NCI-H146 treated with DMSO at 0.1 percent for 48 hours (cell line): ENCODE measurements at regions not wholly inside any gene's neighbourhood (a gene's known extent, or its start where the extent isn't known, plus 50 kb on each side); places are given as distances from the start of the nearest gene placed in this dataset.
"Not testable (repeated sequence)": the region's sequence is repeated elsewhere in the genome, so short reads cannot be mapped to it uniquely, and the experiment has no call there.

ENCODE experiments used
- DNase-seq: peaks from one replicate; lab custom pipeline; 2025; ENCODE audit not compliant: unreplicated experiment; lab: John Stamatoyannopoulos, UW

GRCh38 chr20:30632773-30633172, 624.7 kb upstream of the DEFB115 start:
- not testable (repeated sequence) for DNase-seq

GRCh38 chr20:30641522-30641921, 615.9 kb upstream of the DEFB115 start:
- DNase-seq = not testable (repeated sequence)

- DNase-seq = not testable (repeated sequence)
Observed at GRCh38 chr20:30660982-30661381, 596.5 kb upstream of the DEFB115 start.

DNA sequence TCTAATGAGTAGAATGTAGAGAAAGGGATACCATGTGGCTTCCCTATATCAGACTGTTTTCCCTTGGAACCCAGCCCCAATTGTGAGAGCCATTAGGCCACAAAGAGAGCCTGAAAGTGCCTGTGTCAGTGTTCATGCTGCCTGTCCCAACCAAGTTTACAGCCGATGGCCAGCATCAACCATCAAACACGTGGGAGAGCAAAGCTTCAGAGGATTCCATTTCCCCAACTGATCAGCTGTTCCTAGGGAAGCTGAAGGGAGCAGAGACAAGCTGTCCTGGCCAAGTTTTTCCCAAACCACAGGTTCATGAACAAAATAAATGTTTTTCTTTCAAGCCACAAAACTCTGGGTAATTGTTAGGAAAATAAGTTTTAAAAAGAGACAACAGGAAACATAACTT, 589.0 kb upstream of the DEFB115 start:
- not testable (repeated sequence) for DNase-seq

DNA sequence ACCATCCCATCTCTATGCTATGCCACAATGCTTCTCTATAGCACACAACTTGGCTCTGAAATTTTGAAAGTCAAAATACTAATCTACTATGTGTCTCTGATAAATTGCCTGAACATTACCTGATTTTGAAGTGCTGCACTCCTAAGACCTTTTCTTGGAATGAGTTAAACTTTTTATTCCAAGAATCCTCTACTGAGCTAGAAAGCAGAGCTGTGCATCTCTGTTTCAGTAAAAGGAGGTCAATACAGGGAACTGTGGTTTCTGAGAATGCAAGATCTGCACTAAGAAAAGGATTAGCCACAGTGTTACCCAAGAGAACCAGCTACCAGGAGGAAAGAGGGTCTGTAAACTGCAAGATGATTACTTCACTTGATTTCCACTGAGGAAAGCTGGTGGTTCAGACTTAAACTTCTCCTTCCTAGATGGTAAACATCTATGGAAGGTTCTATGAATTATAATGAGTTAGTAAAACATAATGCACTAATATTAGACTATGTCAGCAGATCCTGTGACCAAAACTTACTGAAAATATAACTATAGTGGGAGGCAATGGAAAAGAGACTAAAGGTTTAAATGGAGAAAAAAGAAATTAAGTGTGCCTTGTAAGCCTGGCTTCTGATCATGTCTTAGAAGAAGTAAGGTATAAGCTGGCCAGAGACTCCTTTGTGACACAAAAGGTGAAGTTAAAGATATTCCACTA, 588.0 kb upstream of the DEFB115 start:
- DNase-seq = not testable (repeated sequence)

GRCh38 chr20:30671120-30671519, 586.3 kb upstream of the DEFB115 start:
- DNase-seq = not testable (repeated sequence)

GRCh38 chr20:30675988-30676564, 581.4 kb upstream of the DEFB115 start:
- DNase-seq = not testable (repeated sequence)

DNA sequence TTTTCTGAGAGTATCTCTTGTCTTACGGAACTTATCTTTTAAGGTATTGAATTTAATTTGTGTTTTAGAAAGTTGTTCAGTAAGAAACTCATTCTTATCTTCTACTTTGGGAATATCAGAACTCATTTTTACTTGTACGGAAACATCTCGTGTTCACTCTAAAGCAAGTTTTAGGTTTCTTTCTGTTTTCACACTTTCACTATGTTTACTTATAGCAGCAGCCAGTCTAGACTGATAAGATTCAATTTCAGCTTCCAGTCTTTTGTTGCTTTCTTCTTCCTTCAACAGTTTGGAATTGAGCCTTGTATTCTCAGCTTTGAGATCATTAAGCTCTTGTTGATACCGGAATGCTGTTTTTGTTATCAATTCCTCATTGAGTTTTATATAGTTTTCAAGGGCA, 575.2 kb upstream of the DEFB115 start:
- DNase-seq = not testable (repeated sequence)

GRCh38 chr20:30712861-30713260, 544.6 kb upstream of the DEFB115 start:
- DNase-seq = not testable (repeated sequence)

GRCh38 chr20:30719415-30720199, 537.9 kb upstream of the DEFB115 start:
- DNase-seq = not testable (repeated sequence)

DNA sequence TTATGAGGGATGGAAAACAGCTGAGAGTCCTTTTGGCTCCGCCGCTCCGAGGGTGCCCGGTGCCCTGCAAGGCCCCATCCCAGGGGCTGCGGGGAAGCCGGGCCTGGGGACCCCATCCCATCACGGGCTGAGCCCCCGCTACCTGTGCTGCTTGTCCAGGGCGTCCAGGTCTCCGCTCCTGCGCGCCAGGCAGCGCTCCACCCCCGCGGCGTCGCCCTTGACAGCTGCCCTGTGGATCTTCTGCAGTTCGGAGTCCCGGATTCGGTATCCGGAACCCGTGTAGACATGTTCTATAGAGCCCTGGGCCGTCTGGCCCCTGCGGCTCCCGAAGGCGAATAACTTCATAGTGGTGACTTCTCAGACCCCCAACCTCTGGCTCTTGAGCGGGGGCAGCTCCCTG, 534.0 kb upstream of the DEFB115 start:
- DNase-seq = not testable (repeated sequence)

DNA sequence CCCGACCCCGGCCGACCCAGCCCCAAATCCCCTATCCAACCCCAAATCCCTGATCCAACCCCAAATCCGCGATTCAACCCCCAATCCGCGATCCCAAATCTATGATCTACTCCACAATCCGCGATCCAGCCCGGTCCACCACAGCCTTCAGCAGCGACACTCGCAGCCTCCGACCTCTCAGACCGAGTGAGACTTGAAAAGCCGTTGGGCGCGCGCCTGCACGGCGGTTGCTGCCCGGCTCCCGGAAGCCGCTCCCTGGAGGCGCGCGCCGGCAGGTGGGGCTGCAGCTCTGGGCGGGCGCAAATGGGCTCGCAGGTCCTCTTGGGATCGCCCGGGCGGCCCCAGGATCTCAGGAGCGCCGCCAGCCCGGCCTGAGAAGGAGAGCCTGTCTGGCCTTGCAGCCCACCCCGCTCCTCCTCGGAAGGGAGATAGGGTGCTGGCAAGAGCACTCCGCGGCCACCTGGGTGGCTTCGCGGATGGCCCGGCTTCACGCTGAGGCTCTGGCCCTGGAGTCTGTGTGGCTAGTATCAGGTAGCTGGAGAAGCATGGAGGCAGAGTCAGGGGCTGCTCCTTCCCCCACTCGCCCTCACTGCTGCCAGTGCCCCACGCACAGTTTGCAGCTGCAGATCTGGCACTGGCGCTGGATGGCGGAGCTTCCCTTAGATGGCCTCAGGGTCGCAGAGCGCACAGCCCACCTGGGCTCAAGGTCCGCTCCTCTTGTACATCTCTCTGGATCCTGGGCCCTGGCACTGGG, 533.4 kb upstream of the DEFB115 start:
- peak; percentile 38 for DNase-seq

DNA sequence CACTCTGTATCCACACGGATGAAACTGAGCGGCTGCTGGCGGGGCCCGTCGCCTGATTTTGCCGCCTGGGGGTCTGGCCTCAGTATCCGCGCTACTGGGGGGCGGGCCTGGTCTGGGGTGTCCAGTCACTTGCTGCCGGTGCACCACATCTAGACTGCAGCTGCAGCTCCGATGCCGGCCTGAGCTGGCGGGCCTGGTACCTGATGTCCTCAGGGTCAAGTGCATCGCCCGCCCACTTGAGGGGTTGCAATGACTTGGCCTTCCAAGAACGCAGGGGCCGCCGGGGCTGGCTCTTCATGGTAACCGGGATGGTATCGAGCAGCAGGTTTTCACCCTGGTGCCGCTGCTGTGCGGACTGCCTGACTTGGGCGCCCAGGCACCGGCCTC, 532.8 kb upstream of the DEFB115 start:
- not testable (repeated sequence) for DNase-seq

- not testable (repeated sequence) for DNase-seq
Observed at GRCh38 chr20:30725188-30725587, 532.3 kb upstream of the DEFB115 start.

DNA sequence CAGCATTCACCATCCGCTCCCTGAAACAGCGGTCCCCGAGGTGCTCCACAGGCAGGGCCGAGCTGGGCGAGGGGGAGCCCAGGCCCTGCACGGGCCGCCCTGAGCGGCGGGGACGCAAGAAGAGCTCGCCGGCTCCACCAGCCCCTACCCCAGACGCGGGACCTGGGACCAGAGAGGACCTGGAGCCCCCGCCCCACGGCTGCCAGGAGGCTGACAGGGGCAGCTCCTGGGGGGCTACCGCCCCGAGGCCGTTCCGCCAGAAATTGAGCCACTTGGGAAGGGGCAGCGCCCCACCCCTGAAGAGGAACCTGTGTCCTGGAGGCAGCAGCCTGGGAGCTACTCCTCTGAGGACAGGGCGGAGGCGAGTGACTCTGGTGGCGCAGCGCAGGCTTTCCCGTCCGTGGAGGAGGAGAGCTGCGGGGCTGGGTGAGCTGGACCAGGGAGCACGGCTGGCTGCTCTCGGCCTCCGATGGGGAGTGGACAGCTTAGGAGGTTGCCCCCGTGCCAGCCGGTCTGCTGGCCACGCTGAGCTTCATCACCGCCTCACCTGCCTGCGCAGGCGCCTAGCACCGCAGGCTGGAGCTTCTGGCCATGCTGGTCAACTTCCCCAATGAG, 529.1 kb upstream of the DEFB115 start:
- DNase-seq = not testable (repeated sequence)
